GOT3 (cell line): ENCODE measurements at regions not wholly inside any gene's neighbourhood (a gene's known extent, or its start where the extent isn't known, plus 50 kb on each side); places are given as distances from the start of the nearest gene placed in this dataset.

Source experiments
- DNase-seq: peaks from one replicate; lab custom pipeline; 2025; ENCODE audit warnings: mixed read lengths; lab: John Stamatoyannopoulos, UW

GRCh38 chr1:239600588-239600987 lies 214.2 kb downstream of the CHRM3 start:
- no peak for DNase-seq

- no peak for DNase-seq
Observed at GRCh38 chr1:239601108-239601507, 214.7 kb downstream of the CHRM3 start.

GRCh38 chr1:239603530-239603929 lies 217.2 kb downstream of the CHRM3 start:
- DNase-seq, result no peak

- no peak for DNase-seq
Observed at GRCh38 chr1:239606850-239607400, 220.6 kb downstream of the CHRM3 start.

GRCh38 chr1:239608469-239608868 lies 222.1 kb downstream of the CHRM3 start:
- no peak for DNase-seq

- DNase-seq, result no peak
Observed at GRCh38 chr1:239612379-239612778, 226.0 kb downstream of the CHRM3 start.

GRCh38 chr1:239616673-239617072 lies 230.3 kb downstream of the CHRM3 start:
- no peak for DNase-seq

- no peak for DNase-seq
Observed at GRCh38 chr1:239617259-239617658, 230.9 kb downstream of the CHRM3 start.

GRCh38 chr1:239617731-239618130 lies 231.4 kb downstream of the CHRM3 start:
- DNase-seq, result no peak

GRCh38 chr1:239619190-239619589 lies 232.8 kb downstream of the CHRM3 start:
- DNase-seq, result no peak

GRCh38 chr1:239630767-239631166 lies 244.4 kb downstream of the CHRM3 start:
- DNase-seq, result no peak

GRCh38 chr1:239633432-239633831 lies 247.1 kb downstream of the CHRM3 start:
- no peak for DNase-seq

GRCh38 chr1:239635276-239635675 lies 248.9 kb downstream of the CHRM3 start:
- no peak for DNase-seq

- DNase-seq, result no peak
Observed at GRCh38 chr1:239636347-239636746, 250.0 kb downstream of the CHRM3 start.

- DNase-seq, result no peak
Observed at GRCh38 chr1:239644604-239645003, 258.2 kb downstream of the CHRM3 start.

- DNase-seq, result no peak
Observed at GRCh38 chr1:239647045-239647444, 260.7 kb downstream of the CHRM3 start.

GRCh38 chr1:239647964-239648632 lies 261.7 kb downstream of the CHRM3 start:
- no peak for DNase-seq

GRCh38 chr1:239655023-239655422 lies 268.7 kb downstream of the CHRM3 start:
- no peak for DNase-seq

GRCh38 chr1:239657291-239657690 lies 270.9 kb downstream of the CHRM3 start:
- DNase-seq, result no peak

- DNase-seq, result no peak
Observed at GRCh38 chr1:239662950-239663349, 276.6 kb downstream of the CHRM3 start.

GRCh38 chr1:239672256-239672655 lies 285.9 kb downstream of the CHRM3 start:
- DNase-seq, result no peak

- DNase-seq, result no peak
Observed at GRCh38 chr1:239675735-239676134, 289.4 kb downstream of the CHRM3 start.

- no peak for DNase-seq
Observed at GRCh38 chr1:239676522-239677273, 290.3 kb downstream of the CHRM3 start.
